ENCODE measurements at regions not wholly inside any gene's neighbourhood (a gene's known extent, or its start where the extent isn't known, plus 50 kb on each side); places are given as distances from the start of the nearest gene placed in this dataset.

- TF ChIP-seq CTCF (IDR thresholded peaks at IDR 0.05; ENCODE audit: low read depth, low read length, poor library complexity, severe bottlenecking) (no peak), EZH2phosphoT487 (IDR thresholded peaks at IDR 0.05; ENCODE audit: borderline replicate concordance, low read length) (no peak)
These were observed 540.3 kb upstream of the B3GALT2 start for GRCh38 chr1:193726722-193727121.
